Keratinocyte (primary cell): ENCODE measurements at regions not wholly inside any gene's neighbourhood (a gene's known extent, or its start where the extent isn't known, plus 50 kb on each side); places are given as distances from the start of the nearest gene placed in this dataset.

Experiments used
- DNase-seq: peaks from one replicate; pipeline ENCODE4 v3.0.0-alpha.2; 2011; ENCODE audit warnings: low read depth, missing footprints, low spot score
- FAIRE-seq: peaks from 2 replicates; lab custom pipeline; 2011; peaks lifted over from hg19 to GRCh38; lab: Jason Lieb, UNC
- H2AFZ ChIP-seq: 2 replicates; pipeline ENCODE4 v1.6.0; 2012; ENCODE audit warnings: low read length, control low read depth, inconsistent platforms; ENCODE audit not compliant: control insufficient read depth
- H3K27ac ChIP-seq: 2 replicates; pipeline ENCODE4 v1.5.1; 2011; ENCODE audit warnings: low read length; ENCODE audit not compliant: control insufficient read depth, insufficient read depth
- H3K27me3 ChIP-seq: 3 replicates; pipeline ENCODE4 v1.6.0; 2011; ENCODE audit warnings: low read length; ENCODE audit not compliant: control insufficient read depth, insufficient read depth; ENCODE audit errors: extremely low read depth
- H3K36me3 ChIP-seq, 2 experiments: 2 replicates in 1 of 2; 3 replicates in 1 of 2; pipeline ENCODE4 v1.5.1; 2011; ENCODE audit warnings: low read length in 2 of 2, mild to moderate bottlenecking in 1 of 2; ENCODE audit not compliant: control insufficient read depth in 2 of 2, insufficient read depth in 2 of 2; ENCODE audit errors: extremely low read depth in 1 of 2
- H3K4me1 ChIP-seq: 3 replicates; pipeline ENCODE4 v1.5.1; 2011; ENCODE audit warnings: low read length; ENCODE audit not compliant: control insufficient read depth, insufficient read depth; ENCODE audit errors: extremely low read depth
- H3K4me2 ChIP-seq: 3 replicates; pipeline ENCODE4 v1.6.0; 2011; ENCODE audit warnings: low read depth, low read length; ENCODE audit not compliant: control insufficient read depth, insufficient read depth; ENCODE audit errors: extremely low read depth
- H3K4me3 ChIP-seq, 3 experiments: fragments of 200-600 bp in 1 of 3; sonication (generic) in 1 of 3; 2 replicates in 2 of 3; 3 replicates in 1 of 3; pipeline ENCODE4 v1.5.1; 2011 to 2016; ENCODE audit warnings: low read length in 3 of 3, mild to moderate bottlenecking in 3 of 3, control low read depth in 2 of 3, inconsistent platforms in 1 of 3, low read depth in 1 of 3, mixed read lengths in 1 of 3, mixed run types in 1 of 3, moderate library complexity in 1 of 3; ENCODE audit not compliant: control insufficient read depth in 2 of 3, insufficient read depth in 2 of 3; ENCODE audit errors: extremely low read depth in 1 of 3
- H3K79me2 ChIP-seq: 2 replicates; pipeline ENCODE4 v1.6.0; 2012; ENCODE audit warnings: low read length; ENCODE audit not compliant: control insufficient read depth, insufficient read depth
- H3K9ac ChIP-seq: 3 replicates; pipeline ENCODE4 v1.6.0; 2011; ENCODE audit warnings: low read length; ENCODE audit not compliant: control insufficient read depth, insufficient read depth; ENCODE audit errors: extremely low read depth
- H3K9me1 ChIP-seq: 3 replicates; pipeline ENCODE4 v1.6.0; 2011; ENCODE audit warnings: low read length; ENCODE audit not compliant: control insufficient read depth, insufficient read depth; ENCODE audit errors: extremely low read depth
- H3K9me3 ChIP-seq: 2 replicates; pipeline ENCODE4 v1.5.1; 2012; ENCODE audit warnings: low read depth, low read length; ENCODE audit not compliant: control insufficient read depth
- H4K20me1 ChIP-seq: 3 replicates; pipeline ENCODE4 v1.6.0; 2011; ENCODE audit warnings: low read length; ENCODE audit not compliant: control insufficient read depth, insufficient read depth; ENCODE audit errors: extremely low read depth
- CTCF ChIP-seq, 3 experiments: IDR thresholded peaks in 1 of 3; conservative IDR thresholded peaks in 1 of 3; optimal IDR thresholded peaks in 1 of 3; 2 replicates in 2 of 3; 3 replicates in 1 of 3; pipeline versions ENCODE3 to v1.5.1; 2011; ENCODE audit warnings: low read length in 3 of 3, mild to moderate bottlenecking in 3 of 3, moderate library complexity in 2 of 3, control low read depth in 1 of 3, inconsistent platforms in 1 of 3; ENCODE audit not compliant: insufficient read depth in 2 of 3; ENCODE audit errors: extremely low read depth in 1 of 3
- EZH2 ChIP-seq: IDR thresholded peaks from one replicate; pipeline ENCODE4 v1.6.1; 2012; ENCODE audit warnings: inconsistent platforms, mild to moderate bottlenecking, low read length, moderate library complexity
- dilution Hi-C: fragments of 300-500 bp; cut with MboI; formaldehyde crosslinking; loops from one replicate; pipeline ENCODE4 v1.7.0; 2020; ENCODE audit warnings: low sequenced_read_pairs; ENCODE audit not compliant: extremely low pct_ligation_motif_present

GRCh38 chr5:87645224-87645623, 232.5 kb upstream of the CCNH start:
- FAIRE-seq: no peak
- no peaks in the 10 kb centered on the region for H3K36me3 ChIP-seq
- H3K4me1 ChIP-seq: no peaks in the 10 kb centered on the region
- no peaks in the 10 kb centered on the region for H3K9me1 ChIP-seq
- no peaks in the 10 kb centered on the region for H3K27me3 ChIP-seq
- dilution Hi-C loops: no loop called here
- no peak overlapping the region for H3K4me3 ChIP-seq
- no peak overlapping the region for H3K27ac ChIP-seq
- H3K9me3 ChIP-seq: no peaks in the 10 kb centered on the region
- H3K9ac ChIP-seq: no peak overlapping the region
- TF ChIP-seq EZH2: no peak
- TF ChIP-seq CTCF (optimal IDR thresholded peaks at IDR 0.05 in 1 of 3, IDR thresholded peaks at IDR 0.05 in 1 of 3, conservative IDR thresholded peaks at IDR 0.05 in 1 of 3; ENCODE audit: extremely low read depth in 1 of 3, insufficient read depth in 2 of 3, low read length in 3 of 3): no peak
- no peaks in the 10 kb centered on the region for H4K20me1 ChIP-seq
- no peaks in the 10 kb centered on the region for H3K79me2 ChIP-seq
- no peak overlapping the region for H2AFZ ChIP-seq
- no peak overlapping the region for H3K4me2 ChIP-seq
- DNase-seq: no peak

- no peaks in the 10 kb centered on the region for H3K27me3 ChIP-seq
- H2AFZ ChIP-seq: no peak overlapping the region
Observed at GRCh38 chr5:87640902-87641301, 228.2 kb upstream of the CCNH start.

More at GRCh38 chr5:87640902-87641301, 228.2 kb upstream of the CCNH start:
- Histone ChIP-seq H3K36me3 (no peaks in the 10 kb centered on the region), H3K4me2 (no peak overlapping the region), H3K27ac (no peak overlapping the region), H3K4me3 (no peak overlapping the region), H3K79me2 (no peaks in the 10 kb centered on the region), H4K20me1 (no peaks in the 10 kb centered on the region), H3K9me3 (no peaks in the 10 kb centered on the region), H3K9ac (no peak overlapping the region), H3K9me1 (no peaks in the 10 kb centered on the region), H3K4me1 (no peaks in the 10 kb centered on the region)
- TF ChIP-seq CTCF (optimal IDR thresholded peaks at IDR 0.05 in 1 of 3, IDR thresholded peaks at IDR 0.05 in 1 of 3, conservative IDR thresholded peaks at IDR 0.05 in 1 of 3; ENCODE audit: extremely low read depth in 1 of 3, insufficient read depth in 2 of 3, low read length in 3 of 3): no peak
- no peak for TF ChIP-seq EZH2
- dilution Hi-C loops: no loop called here
- DNase-seq: no peak
- no peak for FAIRE-seq
